ENCODE measurements at regions not wholly inside any gene's neighbourhood (a gene's known extent, or its start where the extent isn't known, plus 50 kb on each side); places are given as distances from the start of the nearest gene placed in this dataset.

- peak; percentile 35 for DNase-seq (ENCODE audit: low spot score)
These were observed 406.5 kb upstream of the SEMA3D start for GRCh38 chr7:85593355-85593754.

- DNase-seq (ENCODE audit: low spot score) = no peak
These were observed 400.9 kb upstream of the SEMA3D start for GRCh38 chr7:85587785-85588184.

GRCh38 chr7:85586091-85586490 lies 399.2 kb upstream of the SEMA3D start:
- no peak for DNase-seq (ENCODE audit: low spot score)

- no peak for DNase-seq (ENCODE audit: low spot score)
These were observed 396.5 kb upstream of the SEMA3D start for GRCh38 chr7:85583131-85583953.

GRCh38 chr7:85573844-85574243 lies 387.0 kb upstream of the SEMA3D start:
- DNase-seq (ENCODE audit: low spot score) = no peak

- no peak for DNase-seq (ENCODE audit: low spot score)
These were observed 386.5 kb upstream of the SEMA3D start for GRCh38 chr7:85573346-85573745.

- DNase-seq (ENCODE audit: low spot score) = no peak
These were observed 384.0 kb upstream of the SEMA3D start for GRCh38 chr7:85570898-85571297.

GRCh38 chr7:85567983-85568382 lies 381.1 kb upstream of the SEMA3D start:
- no peak for DNase-seq (ENCODE audit: low spot score)

GRCh38 chr7:85566095-85566794 lies 379.4 kb upstream of the SEMA3D start:
- DNase-seq (ENCODE audit: low spot score) = no peak

GRCh38 chr7:85565276-85565675 lies 378.4 kb upstream of the SEMA3D start:
- DNase-seq (ENCODE audit: low spot score) = no peak

- no peak for DNase-seq (ENCODE audit: low spot score)
These were observed 378.0 kb upstream of the SEMA3D start for GRCh38 chr7:85564861-85565260.

GRCh38 chr7:85561706-85562105 lies 374.9 kb upstream of the SEMA3D start:
- DNase-seq (ENCODE audit: low spot score) = no peak

- no peak for DNase-seq (ENCODE audit: low spot score)
These were observed 367.7 kb upstream of the SEMA3D start for GRCh38 chr7:85554236-85555178.

GRCh38 chr7:85535974-85536729 lies 349.3 kb upstream of the SEMA3D start:
- DNase-seq (ENCODE audit: low spot score) = no peak

GRCh38 chr7:85529831-85530230 lies 343.0 kb upstream of the SEMA3D start:
- no peak for DNase-seq (ENCODE audit: low spot score)

GRCh38 chr7:85529201-85529600 lies 342.3 kb upstream of the SEMA3D start:
- no peak for DNase-seq (ENCODE audit: low spot score)

- no peak for DNase-seq (ENCODE audit: low spot score)
These were observed 341.7 kb upstream of the SEMA3D start for GRCh38 chr7:85528581-85528980.

- no peak for DNase-seq (ENCODE audit: low spot score)
These were observed 338.8 kb upstream of the SEMA3D start for GRCh38 chr7:85525676-85526075.

GRCh38 chr7:85522070-85522469 lies 335.2 kb upstream of the SEMA3D start:
- no peak for DNase-seq (ENCODE audit: low spot score)

GRCh38 chr7:85521108-85521694 lies 334.3 kb upstream of the SEMA3D start:
- DNase-seq (ENCODE audit: low spot score) = no peak

Measured in mesenteric fat pad (tissue), 1 donor.